HG02870 (cell line): ENCODE measurements at regions not wholly inside any gene's neighbourhood (a gene's known extent, or its start where the extent isn't known, plus 50 kb on each side); places are given as distances from the start of the nearest gene placed in this dataset.
"Not testable (repeated sequence)": the region's sequence is repeated elsewhere in the genome, so short reads cannot be mapped to it uniquely, and the experiment has no call there.

Experiments used
- ATAC-seq: cut with Tn5 transposase; IDR thresholded peaks from one replicate; pipeline ENCODE4 v1.9.1; 2021; ENCODE audit warnings: mild to moderate bottlenecking, moderate library complexity; ENCODE audit not compliant: unreplicated experiment

DNA sequence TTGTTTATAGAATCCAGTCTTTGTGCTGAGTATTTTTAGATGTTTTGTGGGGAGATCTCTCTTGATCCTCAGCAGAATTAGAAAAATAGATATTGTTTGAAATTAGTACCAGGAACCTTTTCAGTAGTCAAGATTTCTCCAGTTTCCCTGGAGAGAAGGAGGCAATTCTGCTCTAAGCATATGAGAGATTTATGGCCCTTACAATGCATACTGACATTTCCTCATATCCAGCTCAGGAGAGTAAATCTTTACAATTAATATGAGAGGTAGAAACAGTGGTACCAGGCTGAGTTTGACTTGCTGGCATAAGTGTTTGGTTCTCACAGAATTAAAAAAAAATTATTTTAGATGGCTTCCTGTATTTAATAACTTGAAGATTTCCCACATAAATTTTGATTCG is 239.1 kb upstream of the SGO1 start:
- no peak for ATAC-seq

DNA sequence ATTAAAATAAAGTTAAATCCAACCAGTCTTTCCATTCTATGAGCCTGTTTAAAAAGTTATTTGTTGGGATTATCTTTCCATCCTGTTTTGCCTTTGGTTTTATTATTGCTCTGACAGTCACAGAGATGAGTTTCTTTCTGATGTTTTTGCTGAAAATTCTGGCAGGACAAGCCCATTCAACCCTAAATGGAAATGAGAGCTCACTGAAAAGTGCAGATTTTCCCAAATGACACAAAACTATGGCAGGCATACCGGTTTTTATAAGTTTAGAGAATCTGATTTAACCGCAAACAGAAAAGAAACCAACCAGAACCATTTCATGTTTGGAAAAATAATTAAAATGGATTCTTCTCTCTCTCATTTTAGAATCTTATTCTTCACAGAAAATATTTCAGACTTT is 238.1 kb upstream of the SGO1 start:
- no peak for ATAC-seq

DNA sequence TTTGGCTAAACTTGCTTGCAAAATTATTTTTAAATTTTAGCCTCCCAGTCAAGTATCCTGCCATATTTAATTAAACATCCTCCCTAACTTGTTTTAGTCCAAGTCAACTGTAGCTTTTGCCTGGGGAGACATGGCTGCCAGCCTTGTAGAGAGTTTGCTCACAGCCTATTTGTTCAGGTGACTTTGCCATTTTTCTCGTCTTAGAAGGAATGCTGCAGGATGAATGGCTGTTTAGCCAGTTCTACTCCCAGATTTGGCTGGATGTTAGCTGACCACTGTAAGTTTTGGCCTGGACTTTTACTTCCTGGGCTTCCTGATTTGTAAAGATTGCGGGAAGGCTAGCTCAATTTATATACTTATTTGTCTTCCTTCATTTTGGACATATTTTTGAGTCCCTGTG is 236.4 kb upstream of the SGO1 start:
- no peak for ATAC-seq

DNA sequence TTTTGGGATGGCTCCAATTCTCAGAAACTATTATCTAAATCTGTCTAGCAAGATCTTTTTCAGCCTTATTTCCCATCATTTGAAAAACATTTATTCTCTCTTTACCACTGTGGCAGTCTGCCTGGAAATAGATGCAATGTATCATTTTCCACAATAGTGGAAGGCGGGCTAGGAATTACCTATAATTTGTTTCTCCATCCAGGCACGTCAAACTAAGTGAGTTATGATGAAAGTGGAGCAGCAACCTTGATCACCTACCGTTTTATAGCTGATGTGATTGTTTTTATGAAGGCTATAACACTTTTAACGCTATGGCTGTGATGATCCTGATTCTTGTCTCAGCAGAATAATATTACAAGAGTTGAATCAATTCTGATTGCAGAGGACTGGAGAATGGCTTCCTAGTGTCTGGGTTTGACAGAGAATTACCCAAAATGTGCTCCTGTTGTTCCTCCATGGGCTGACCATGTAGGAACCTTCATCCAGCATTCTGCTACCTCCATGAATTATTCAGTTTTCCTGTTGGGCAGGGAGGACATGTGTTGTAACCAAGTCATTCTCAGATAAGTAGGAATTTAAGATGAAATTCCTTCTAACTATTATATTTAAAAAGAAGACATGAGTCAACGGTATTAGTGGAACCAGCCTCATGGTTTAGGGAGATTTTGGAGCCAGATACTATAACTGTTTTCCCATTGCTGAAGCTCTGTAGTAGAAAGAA is 231.5 kb upstream of the SGO1 start:
- ATAC-seq = no peak

DNA sequence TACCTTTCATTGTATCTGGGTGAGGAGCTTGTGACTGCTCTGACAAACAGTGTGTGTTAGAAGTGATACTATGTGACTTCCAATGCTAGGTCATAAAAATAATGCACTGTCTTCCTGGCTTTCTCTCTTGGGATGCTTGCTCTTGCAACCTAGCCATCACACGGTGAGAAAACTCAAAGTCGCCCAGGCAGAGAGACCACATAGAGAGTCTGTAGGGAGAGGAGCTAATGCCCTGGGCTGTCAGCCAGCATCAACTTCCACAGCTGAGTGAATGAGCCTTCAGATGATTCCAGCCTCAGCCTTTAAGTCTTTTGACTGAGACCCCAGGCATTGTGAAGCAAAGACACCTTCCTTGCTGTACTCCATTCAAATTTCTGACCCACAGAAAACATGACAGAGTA is 220.6 kb upstream of the SGO1 start:
- no peak for ATAC-seq

DNA sequence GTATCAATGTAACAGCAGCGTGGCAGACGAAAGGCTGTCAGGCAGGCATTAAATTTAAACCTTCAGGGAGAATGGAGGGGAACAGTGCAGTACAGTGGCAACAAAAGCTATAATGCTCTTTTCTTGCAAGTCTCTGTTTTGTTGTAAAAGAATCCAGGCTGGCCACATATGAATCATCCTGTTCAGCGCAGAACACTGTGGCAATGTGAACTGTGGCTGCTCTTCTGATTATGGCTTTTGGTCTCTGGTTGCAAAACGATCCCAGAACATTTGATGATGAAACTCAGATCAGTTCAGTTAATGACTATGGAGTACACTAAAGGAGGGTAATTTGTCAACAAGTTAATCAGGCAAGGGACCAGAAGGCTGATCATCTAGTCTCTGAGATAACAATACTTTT is 219.7 kb upstream of the SGO1 start:
- no peak for ATAC-seq

DNA sequence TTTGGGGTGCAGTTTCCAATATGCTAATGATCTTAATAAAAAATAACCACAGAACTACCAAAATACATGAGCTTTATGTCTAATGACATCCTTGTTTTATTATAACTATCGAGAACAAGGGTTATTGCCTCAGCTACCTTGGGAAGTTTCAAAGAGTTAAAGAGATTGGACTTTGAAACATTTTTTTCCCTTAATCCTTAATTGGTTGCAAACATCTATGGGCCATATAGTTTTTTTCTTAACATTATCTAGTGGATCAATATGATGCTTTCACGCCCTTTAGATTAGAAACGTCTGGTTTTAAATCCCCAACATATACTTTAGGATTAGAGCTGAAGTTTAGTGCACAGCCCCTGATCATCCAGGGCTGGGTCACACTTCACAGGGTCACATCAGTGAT is 219.2 kb upstream of the SGO1 start:
- no peak for ATAC-seq

DNA sequence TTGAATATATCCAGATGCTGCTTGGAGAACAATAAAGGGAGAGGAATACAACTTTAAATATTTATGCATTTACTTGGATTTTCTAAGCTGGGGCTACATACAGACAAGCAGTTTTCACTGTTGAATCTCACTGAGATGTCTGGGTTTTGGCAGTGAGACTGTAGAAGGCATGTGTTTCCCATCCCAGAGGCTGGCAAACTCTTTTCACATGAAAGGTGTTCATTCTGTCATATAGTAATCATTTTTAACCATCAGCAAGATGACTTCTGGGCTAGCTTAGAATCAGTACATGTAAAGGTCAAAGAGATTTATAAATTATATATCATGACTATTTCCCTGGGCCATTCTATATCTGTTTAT is 218.7 kb upstream of the SGO1 start:
- ATAC-seq = no peak

DNA sequence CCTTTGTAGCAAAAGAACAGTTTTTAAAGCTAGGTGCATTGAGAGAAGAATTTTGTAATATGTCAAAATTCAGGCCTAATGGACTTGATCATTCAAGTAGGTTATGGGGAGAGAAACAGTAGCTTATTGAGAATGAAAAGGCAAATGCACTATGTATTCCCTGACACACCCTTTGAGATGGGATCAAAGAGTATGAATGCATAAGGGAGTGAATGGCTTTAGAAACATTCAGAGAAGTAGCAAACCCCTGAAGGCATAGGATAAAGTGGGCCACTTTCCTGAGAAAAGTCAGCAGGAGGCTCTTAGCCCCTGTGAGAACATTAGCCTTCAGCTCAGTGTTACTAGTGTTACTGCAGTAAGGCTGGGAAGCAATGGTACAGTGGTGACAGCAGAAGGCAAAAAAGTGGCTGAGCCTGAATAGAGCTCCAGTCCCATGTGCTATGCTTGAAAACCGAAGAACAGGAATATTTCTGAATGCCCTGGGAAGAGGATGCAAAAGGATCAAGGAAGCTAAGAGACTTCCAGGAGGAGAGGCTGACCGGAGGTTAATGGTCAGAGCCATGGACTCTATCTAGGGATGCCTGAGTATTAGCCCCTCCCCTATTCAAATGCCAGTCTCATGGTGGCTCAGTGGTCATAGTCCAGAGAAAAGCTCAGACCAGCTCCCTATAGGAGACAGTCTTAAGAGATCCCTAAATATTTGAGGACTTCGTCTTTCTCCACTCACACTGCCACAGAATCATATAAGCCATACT is 218.2 kb upstream of the SGO1 start:
- no peak for ATAC-seq

DNA sequence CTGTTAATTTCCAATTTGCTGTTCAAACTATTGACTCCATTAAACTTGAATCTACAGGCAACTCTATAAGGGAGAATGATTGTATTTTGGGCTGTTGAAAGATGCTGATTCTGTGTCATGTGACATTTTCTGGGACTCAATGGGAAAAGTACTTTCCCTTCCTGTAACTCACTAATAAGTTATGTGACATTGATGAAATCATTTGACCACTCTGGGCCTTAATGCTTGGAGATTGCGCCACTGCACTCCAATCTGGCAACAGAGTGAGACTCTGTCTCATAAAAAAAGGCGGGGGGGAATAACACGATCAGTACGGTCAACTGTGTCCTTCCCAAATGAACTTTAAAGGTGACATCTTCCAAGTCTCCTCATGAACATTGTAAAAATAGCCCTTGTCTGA is 215.2 kb upstream of the SGO1 start:
- ATAC-seq = no peak

DNA sequence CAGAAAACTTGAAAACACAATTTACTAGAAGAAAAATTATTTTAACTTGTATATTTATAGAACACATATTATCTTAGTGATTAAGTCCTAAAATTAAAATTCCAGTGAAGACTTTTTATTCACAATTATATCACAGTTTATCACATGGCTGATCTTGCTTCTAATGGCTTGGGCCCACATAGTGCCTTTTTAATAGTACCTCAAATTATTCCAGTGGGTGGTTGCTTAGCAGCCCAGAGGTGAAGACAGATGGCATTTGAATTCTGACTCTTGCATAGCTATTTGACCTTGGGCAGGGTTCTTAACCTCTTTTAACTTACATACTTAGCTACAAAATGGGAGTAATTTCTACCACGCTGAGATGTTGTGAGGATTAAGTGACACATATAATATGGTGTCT is 214.7 kb upstream of the SGO1 start:
- no peak for ATAC-seq

DNA sequence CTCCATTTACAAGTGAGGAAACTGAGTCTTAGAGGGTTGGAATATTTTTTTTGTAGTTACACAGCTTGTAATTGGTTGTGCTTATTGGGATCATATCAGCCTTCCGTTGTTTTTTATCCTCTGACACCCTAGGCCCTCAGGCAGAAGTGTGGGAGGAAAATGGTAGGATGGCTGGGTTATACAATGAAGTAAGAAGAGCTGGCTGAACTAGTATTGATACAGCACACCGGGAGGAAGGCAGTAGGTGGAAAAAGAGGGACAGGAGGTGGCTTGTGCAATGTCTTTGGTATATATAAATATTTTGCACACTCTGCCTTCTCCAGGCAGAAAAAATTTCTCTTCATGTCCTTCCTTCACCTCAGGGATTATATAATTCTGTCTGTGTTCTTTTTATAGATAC is 214.3 kb upstream of the SGO1 start:
- no peak for ATAC-seq

DNA sequence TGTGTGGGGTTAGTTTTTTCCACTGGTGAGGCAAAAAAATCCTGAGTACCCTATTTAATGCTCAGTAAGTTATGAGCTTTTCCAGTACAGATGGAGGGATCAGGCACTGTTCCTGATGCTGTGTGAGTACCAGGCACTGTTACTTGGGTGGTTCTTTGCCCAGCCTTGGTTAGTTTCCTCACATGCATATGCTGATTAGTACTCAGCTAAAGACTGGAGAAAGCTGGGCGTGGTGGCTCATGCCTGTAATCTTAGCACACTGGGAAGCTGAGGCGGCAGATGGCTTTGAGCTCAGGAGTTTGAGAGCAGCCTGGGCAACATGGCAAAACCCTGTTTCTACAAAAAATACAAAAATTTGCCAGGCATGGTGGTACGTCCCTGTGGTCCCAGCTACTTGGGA is 210.3 kb upstream of the SGO1 start:
- no peak for ATAC-seq

DNA sequence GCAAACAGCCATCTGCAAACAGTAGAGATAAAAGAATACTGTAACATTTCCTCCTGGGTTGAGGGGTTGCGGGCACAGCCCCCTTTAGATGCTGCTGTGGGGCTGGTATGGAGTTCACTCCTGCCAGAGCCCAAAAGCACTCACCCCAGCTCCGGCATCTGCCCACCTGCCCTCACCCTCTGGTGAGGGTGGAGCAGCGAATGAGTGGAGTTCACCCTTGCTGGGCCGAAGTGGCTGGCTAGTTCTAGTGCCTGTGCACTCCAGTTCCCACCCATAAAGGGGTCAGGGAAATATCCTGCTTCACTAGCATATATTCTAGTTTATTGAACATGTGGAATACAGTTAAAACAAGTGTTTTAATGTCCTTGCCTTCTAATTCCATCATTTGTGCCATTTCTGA is 209.7 kb upstream of the SGO1 start:
- ATAC-seq = no peak

DNA sequence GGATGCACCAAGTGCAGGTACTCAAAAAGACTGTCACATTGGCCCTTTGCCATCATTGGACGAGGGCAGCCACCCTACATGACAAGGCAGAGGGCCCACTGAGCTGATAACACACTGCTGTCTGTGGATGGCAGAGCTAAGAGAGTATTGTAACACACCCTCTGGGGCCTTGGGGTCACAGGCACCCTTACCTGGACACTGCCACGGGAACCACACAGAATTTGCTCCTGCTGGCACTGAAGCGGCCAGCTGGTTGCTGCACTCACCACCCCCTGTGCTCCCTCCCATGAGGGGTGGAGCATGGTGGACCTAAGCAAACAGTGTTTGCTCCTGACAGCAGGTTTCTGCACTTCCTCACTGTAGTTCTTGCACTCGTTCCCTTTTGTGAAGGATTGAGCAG is 208.2 kb upstream of the SGO1 start:
- no peak for ATAC-seq

DNA sequence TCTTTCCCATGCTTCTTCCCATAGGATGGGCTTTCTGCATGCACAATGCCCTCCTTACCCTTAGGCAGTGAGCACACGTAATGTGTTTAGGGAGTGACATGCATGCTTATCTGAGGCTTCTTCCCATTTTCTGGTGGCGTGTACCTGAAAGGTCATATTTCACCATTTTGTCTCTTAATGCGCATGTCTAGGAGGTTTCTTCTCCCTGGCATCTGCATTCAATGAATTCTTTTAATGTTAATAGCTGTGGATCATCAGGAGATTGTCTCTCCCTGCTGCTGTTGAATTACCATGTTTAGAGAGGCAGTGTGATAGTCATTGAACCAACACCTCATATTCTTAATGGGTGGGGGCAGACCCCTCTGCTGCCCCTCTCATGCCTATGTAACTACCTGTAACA is 205.6 kb upstream of the SGO1 start:
- no peak for ATAC-seq

DNA sequence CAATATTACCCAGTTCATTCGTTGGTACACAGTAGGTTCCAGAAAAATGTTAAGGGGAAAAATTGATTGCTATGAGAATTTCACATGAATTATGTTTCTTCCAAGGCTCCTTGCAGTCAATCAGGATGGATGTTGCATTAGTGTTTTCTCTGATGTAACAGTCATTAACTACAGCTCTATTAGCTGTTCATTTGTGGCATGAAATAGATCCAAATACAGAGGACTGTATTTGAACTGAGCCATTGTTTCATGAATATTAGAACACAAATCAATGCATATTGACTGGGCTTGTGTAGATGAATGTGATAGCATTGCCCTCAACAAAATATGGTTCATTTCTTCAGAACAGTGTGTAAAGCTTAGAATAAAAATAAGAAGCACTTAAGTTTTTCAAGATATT is 203.0 kb upstream of the SGO1 start:
- no peak for ATAC-seq

DNA sequence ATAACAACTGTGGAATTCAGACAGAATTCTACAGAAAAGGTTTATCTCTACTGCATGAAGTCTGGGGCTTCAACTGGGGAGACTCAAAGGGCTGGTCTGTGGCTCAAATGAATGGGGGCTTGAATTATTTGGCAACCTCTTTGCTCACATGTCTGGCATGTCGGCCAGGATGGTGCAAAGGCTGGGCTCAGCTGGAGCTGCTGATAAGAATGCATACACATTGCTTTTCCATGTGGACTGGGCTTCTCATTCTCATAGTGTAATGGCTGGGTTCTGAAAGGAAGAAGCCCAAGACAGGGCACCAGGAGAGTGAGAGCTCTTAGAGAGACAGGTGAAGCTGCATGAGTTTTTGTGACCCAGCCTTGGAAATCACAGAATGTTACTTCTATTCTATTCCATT is 194.3 kb upstream of the SGO1 start:
- ATAC-seq = no peak

DNA sequence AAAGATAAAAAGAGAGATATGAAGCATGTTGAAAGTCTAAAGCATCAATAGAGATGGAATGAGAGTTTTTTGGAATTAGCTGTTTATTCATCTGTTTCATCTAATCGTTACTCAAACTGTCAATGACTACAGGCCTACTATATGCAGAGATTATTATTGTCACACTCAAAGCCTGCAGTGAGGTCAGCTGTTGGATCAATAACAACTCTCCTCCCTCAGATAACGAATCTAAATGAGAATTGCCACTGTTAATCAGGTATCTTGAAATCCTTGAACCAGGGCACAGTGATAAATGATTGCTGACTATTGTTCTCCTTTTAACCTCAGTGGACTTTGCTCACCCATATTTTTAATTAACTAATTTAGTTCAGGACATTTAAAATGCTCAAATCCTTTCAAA is 192.3 kb upstream of the SGO1 start:
- no peak for ATAC-seq

DNA sequence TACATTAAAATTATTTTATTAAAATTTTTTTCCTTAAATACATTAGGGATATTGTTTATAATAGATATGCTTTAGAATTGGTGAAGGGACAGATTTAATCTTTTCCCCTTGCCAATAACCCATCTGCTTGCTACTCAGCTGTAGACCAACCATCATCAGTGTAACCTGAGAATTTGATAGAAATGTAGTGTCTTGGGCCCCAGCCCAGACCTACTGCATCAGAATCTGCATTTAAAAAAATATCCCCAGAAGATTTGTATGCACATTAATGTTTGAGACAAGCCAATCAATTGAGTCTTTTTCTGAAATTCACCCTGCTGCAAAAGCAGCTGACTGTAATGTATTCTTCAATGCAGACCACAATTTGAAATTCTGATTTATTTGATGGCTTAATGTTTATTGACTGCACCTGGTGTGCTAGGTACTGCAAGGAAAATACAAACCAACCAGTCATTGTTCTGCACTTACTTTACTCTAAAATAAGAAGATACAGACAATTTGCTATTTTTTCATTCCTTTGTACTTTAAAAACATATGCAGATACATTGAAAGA is 190.7 kb upstream of the SGO1 start:
- no peak for ATAC-seq

DNA sequence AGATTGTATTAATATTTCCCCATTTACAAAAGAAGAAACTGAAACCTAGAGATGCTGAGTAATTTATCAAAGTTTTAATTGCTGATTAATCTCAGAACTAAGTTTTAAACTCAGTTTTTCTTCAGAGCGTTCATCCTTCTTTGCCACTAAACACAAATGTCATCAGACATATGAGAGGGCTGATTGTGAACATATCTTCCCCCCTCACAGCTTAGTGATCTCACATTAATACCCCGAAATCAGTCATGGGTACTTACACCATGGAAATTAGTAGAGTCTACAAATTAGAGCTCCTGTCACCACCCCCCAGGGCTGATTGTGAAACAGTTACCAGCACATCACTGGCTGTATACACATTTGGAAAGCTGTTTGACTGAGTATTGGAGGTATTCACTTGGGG is 189.3 kb upstream of the SGO1 start:
- no peak for ATAC-seq

DNA sequence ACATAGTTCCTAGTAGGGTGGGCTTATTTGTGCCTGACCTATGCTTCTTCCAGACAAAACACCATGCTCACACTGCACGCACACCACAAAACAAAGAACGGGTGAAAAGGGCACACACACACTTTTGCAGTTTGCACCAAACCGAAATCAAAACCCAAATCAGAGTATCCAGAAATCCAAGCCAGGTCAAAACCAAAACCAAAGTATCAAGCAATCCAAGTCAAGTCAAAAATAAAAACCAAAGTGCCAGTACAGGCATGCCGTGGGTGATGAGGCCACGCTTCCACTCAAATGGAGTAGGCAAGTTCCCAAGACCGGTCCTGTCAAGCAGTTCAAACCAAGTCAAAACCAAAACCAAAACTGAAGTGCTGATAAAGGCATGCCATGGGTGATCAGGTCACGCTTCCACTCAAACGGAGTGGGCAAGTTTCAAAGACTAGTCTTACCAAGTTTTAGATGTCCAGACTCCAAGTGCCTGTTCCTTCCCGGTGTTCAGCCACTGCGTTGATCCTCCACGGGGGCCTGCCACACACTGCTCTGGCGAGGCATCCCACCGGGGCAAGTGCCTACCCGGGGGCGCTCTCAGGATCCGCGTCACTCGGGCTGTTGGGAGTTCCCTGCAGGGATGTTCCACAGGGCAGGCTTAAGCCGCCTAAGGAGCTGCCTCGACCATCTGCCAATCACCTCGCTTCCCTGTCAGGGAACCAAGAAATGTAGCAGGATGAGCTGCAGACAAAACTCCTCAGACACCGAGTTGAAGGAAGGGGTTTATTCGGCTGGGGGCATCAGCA is 184.5 kb upstream of the SGO1 start:
- not testable (repeated sequence) for ATAC-seq
